ENCODE measurements at regions not wholly inside any gene's neighbourhood (a gene's known extent, or its start where the extent isn't known, plus 50 kb on each side); places are given as distances from the start of the nearest gene placed in this dataset.
"Not testable (repeated sequence)": the region's sequence is repeated elsewhere in the genome, so short reads cannot be mapped to it uniquely, and the experiment has no call there.

GRCh38 chr16:77488652-77489051 is 53.8 kb upstream of the ADAMTS18 start:
- no peak overlapping the region for H3K27ac ChIP-seq
- WGBS, 10 experiments = 0 to 57% (median 21%) methylated on average over 1 to 3 of the region's 3 CpGs; no CpG with 5 or more reads in 1 of the 10 experiments
- ATAC-seq (replicated peaks in 6 of 8) = peak in 3 of 8 experiments; percentile 39 to 95 (median 61)

GRCh38 chr16:77491091-77491490 is 56.3 kb upstream of the ADAMTS18 start:
- Histone ChIP-seq H3K27ac (no peak overlapping the region), H3K4me1 (replicated peaks in 1 of 2) (peaks cover 0 to 9% of the 10 kb centered on the region in 2 donors), H3K4me3 (no peak overlapping the region)
- WGBS, 10 experiments = 51 to 100% (median 86%) methylated on average over 2 to 4 of the region's 5 CpGs; no CpG with 5 or more reads in 3 of the 10 experiments
- in situ Hi-C loops (cut with MboI; ENCODE audit: low pct_unique_long_range_greater_than_20kb in 2 of 9, low sequenced_read_pairs in 9 of 9, unreplicated experiment in 9 of 9) = no loop called here
- no peak for ATAC-seq (replicated peaks in 6 of 8)

More at GRCh38 chr16:77488652-77489051, 53.8 kb upstream of the ADAMTS18 start:
- Histone ChIP-seq H3K4me3 (no peak overlapping the region), H3K4me1 (replicated peaks in 1 of 2) (peaks cover 0 to 9% of the 10 kb centered on the region in 2 donors)
- in situ Hi-C loops (cut with MboI; ENCODE audit: low pct_unique_long_range_greater_than_20kb in 2 of 9, low sequenced_read_pairs in 9 of 9, unreplicated experiment in 9 of 9) = no loop called here

GRCh38 chr16:77496934-77497333 is 62.1 kb upstream of the ADAMTS18 start:
- peaks cover 20 to 25% of the 10 kb centered on the region in 2 donors for H3K4me1 ChIP-seq (replicated peaks in 1 of 2)
- WGBS, 10 experiments = 0 to 100% (median 84%) methylated on average over 1 to 2 of the region's 2 CpGs; no CpG with 5 or more reads in 5 of the 10 experiments
- peak in 1 of 8 experiments; percentile 38 for ATAC-seq (replicated peaks in 6 of 8)
- in situ Hi-C loops (cut with MboI; ENCODE audit: low pct_unique_long_range_greater_than_20kb in 2 of 9, low sequenced_read_pairs in 9 of 9, unreplicated experiment in 9 of 9) = no loop called here
- no peak overlapping the region for H3K27ac ChIP-seq
- H3K4me3 ChIP-seq = no peak overlapping the region

DNA sequence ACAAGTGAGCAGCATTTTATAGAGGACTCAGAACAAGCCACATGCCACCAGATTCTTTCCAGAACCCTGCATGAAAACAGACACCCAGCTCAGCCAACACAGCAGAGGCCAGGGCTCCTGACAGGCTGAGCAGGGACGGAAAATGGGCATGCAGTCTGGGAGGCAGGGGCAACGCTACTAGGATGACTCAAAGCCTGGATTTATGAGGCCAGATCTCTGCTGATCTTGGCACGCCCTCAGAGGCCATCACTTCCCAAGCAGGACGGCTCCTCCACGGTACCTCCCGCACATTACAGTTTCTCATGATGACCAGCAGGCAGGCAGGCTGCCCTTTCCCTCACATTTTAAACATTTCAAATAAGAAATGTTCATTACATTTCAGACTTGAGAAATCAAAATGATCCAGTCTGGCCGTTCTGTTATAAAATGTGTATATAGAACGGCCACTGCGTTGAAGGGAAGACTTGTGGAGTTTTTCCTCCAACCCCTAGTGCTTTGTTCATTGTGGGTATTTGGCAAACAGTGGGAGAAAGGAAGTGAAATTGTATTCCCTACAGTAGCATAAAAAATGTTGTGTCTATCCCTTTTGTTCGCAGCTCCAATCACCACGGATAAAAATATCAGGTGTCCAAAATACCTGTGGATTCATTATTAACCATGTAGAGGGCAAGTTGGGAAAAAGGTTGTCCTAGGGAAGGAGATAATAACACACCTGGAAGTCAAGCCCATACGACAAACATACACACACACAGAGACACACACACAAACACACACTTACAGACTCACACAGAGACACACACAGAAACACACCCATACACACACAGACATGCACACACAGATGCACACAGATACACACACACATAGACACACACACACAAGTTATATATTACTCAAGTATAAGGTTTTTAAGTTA is 64.8 kb upstream of the ADAMTS18 start:
- H3K27ac ChIP-seq = no peak overlapping the region
- ATAC-seq (replicated peaks in 6 of 8) = peak in 7 of 8 experiments; percentile 76 to 98 (median 85)

DNA sequence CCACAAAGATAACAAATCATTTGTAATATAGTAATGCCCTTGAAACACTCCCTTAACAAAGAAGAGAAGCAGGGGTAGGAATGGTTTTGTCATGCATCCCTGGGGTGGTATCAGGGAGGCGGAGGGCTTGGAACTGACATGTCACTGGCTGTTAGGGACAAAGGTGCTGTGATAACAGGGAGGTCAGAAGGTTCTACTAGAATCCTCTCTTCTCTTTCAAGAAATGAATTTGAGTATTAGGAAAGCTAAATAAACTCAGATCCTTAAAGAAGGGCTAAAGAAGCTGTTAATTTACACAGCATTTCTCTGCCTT is 65.4 kb upstream of the ADAMTS18 start:
- in situ Hi-C loops (cut with MboI; ENCODE audit: low pct_unique_long_range_greater_than_20kb in 2 of 9, low sequenced_read_pairs in 9 of 9, unreplicated experiment in 9 of 9) = no loop called here
- WGBS, 10 experiments = 71 to 100% (median 90%) methylated on average over 1 of the region's 1 CpG; no CpG with 5 or more reads in 6 of the 10 experiments
- Histone ChIP-seq H3K4me1 (replicated peaks in 1 of 2) (peaks cover 24 to 42% of the 10 kb centered on the region in 2 donors), H3K4me3 (no peak overlapping the region), H3K27ac (no peak overlapping the region)
- ATAC-seq (replicated peaks in 6 of 8) = no peak

More for the DNA sequence above, 64.8 kb upstream of the ADAMTS18 start:
- Histone ChIP-seq H3K4me1 (replicated peaks in 1 of 2) (peaks cover 24 to 42% of the 10 kb centered on the region in 2 donors), H3K4me3 (no peak overlapping the region)
- in situ Hi-C loops (cut with MboI; ENCODE audit: low pct_unique_long_range_greater_than_20kb in 2 of 9, low sequenced_read_pairs in 9 of 9, unreplicated experiment in 9 of 9) = no loop called here
- WGBS, 10 experiments = 40 to 86% (median 72%) methylated on average over 1 to 7 of the region's 12 CpGs; no CpG with 5 or more reads in 2 of the 10 experiments

GRCh38 chr16:77500934-77501664 is 66.3 kb upstream of the ADAMTS18 start:
- Histone ChIP-seq H3K4me3 (no peak overlapping the region), H3K27ac (no peak overlapping the region), H3K4me1 (replicated peaks in 1 of 2) (peaks cover 24 to 42% of the 10 kb centered on the region in 2 donors)
- 44 to 100% (median 62%) methylated on average over 1 to 5 of the region's 7 CpGs; no CpG with 5 or more reads in 1 of the 10 experiments for WGBS, 10 experiments
- ATAC-seq (replicated peaks in 6 of 8) = peak in 4 of 8 experiments; percentile 15 to 71 (median 44)
- in situ Hi-C loops (cut with MboI; ENCODE audit: low pct_unique_long_range_greater_than_20kb in 2 of 9, low sequenced_read_pairs in 9 of 9, unreplicated experiment in 9 of 9) = no loop called here

GRCh38 chr16:77502448-77502847 is 67.6 kb upstream of the ADAMTS18 start:
- in situ Hi-C loops (cut with MboI; ENCODE audit: low pct_unique_long_range_greater_than_20kb in 2 of 9, low sequenced_read_pairs in 9 of 9, unreplicated experiment in 9 of 9) = no loop called here
- 17 to 100% (median 84%) methylated on average over 2 to 6 of the region's 6 CpGs; no CpG with 5 or more reads in 2 of the 10 experiments for WGBS, 10 experiments
- Histone ChIP-seq H3K4me3 (no peak overlapping the region), H3K27ac (no peak overlapping the region), H3K4me1 (replicated peaks in 1 of 2) (peaks cover 24 to 42% of the 10 kb centered on the region in 2 donors)
- ATAC-seq (replicated peaks in 6 of 8) = peak in 2 of 8 experiments; percentile 39 to 43

- H3K27ac ChIP-seq; ATAC-seq (replicated peaks in 6 of 8); H3K4me3 ChIP-seq; in situ Hi-C loops (cut with MboI; ENCODE audit: low pct_unique_long_range_greater_than_20kb in 2 of 9, low sequenced_read_pairs in 9 of 9, unreplicated experiment in 9 of 9): not testable (repeated sequence)
- H3K4me1 ChIP-seq (replicated peaks in 1 of 2) = peaks cover 18 to 48% of the 10 kb centered on the region in 2 donors
- no CpG with 5 or more reads among the region's 2 CpGs for WGBS, 10 experiments
Measured at GRCh38 chr16:77506492-77506891, 71.7 kb upstream of the ADAMTS18 start.

DNA sequence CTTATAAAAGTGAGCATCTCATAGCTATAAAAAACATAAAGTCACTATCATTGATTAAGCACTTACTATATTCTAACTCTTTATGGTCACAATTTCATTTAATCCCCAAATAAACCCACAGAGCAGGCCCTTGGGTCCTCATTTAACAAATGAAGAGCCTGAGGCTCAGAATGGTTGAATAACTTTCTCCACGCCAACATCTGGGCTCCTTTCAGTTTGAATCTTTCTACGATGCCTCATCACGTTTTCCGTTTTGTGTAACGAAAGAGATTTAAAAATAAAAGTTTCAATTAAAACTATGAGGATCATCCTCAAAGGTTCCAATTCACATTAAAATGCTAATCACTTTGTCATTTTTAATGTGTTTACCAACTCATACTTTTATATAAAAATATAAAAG is 74.2 kb upstream of the ADAMTS18 start:
- no peak for ATAC-seq (replicated peaks in 6 of 8)
- WGBS, 10 experiments = 17 to 86% (median 64%) methylated on average over 2 to 5 of the region's 5 CpGs; no CpG with 5 or more reads in 2 of the 10 experiments
- in situ Hi-C loops (cut with MboI; ENCODE audit: low pct_unique_long_range_greater_than_20kb in 2 of 9, low sequenced_read_pairs in 9 of 9, unreplicated experiment in 9 of 9) = no loop called here
- H3K4me1 ChIP-seq (replicated peaks in 1 of 2) = peaks cover 13 to 28% of the 10 kb centered on the region in 2 donors
- no peak overlapping the region for H3K4me3 ChIP-seq
- H3K27ac ChIP-seq = no peak overlapping the region

DNA sequence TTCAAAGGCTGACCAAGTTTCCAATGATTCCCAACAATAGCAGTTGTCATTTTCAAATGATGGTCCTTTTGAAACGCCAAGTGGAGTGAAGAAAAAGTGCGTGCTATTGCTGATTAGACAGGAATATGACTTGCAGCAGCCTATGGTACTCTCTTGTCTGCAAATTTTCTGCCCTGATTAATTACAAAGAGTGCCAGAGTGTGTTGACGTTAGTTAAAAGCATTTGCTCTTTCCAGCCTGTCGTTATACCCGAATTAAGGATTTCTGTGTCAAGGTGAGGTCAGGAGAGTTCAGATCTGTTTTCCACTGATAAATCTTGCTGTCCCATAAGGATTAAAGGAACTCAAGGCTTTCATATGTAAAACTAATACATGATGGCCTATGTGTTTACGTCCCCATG is 75.0 kb upstream of the ADAMTS18 start:
- H3K4me3 ChIP-seq = no peak overlapping the region
- 0 to 87% (median 4%) methylated on average over 1 to 6 of the region's 6 CpGs; no CpG with 5 or more reads in 1 of the 10 experiments for WGBS, 10 experiments
- no peak overlapping the region for H3K27ac ChIP-seq
- peaks cover 13 to 31% of the 10 kb centered on the region in 2 donors for H3K4me1 ChIP-seq (replicated peaks in 1 of 2)
- in situ Hi-C loops (cut with MboI; ENCODE audit: low pct_unique_long_range_greater_than_20kb in 2 of 9, low sequenced_read_pairs in 9 of 9, unreplicated experiment in 9 of 9) = no loop called here
- peak in 5 of 8 experiments; percentile 80 to 95 (median 94) for ATAC-seq (replicated peaks in 6 of 8)

- in situ Hi-C loops (cut with MboI; ENCODE audit: low pct_unique_long_range_greater_than_20kb in 2 of 9, low sequenced_read_pairs in 9 of 9, unreplicated experiment in 9 of 9) = no loop called here
- no peak overlapping the region for H3K27ac ChIP-seq
- no peak overlapping the region for H3K4me3 ChIP-seq
- WGBS, 10 experiments = 19 to 100% (median 78%) methylated on average over 2 to 5 of the region's 5 CpGs; no CpG with 5 or more reads in 2 of the 10 experiments
- ATAC-seq (replicated peaks in 6 of 8) = no peak
- H3K4me1 ChIP-seq (replicated peaks in 1 of 2) = peaks cover 13 to 35% of the 10 kb centered on the region in 2 donors
Measured at GRCh38 chr16:77511053-77511452, 76.2 kb upstream of the ADAMTS18 start.

GRCh38 chr16:77514500-77515220 is 79.8 kb upstream of the ADAMTS18 start:
- Histone ChIP-seq H3K4me1 (replicated peaks in 1 of 2) (peaks cover 13 to 25% of the 10 kb centered on the region in 2 donors), H3K27ac (no peak overlapping the region), H3K4me3 (no peak overlapping the region)
- no peak for ATAC-seq (replicated peaks in 6 of 8)
- in situ Hi-C loops (cut with MboI; ENCODE audit: low pct_unique_long_range_greater_than_20kb in 2 of 9, low sequenced_read_pairs in 9 of 9, unreplicated experiment in 9 of 9) = no loop called here
- WGBS, 10 experiments = 43 to 100% (median 65%) methylated on average over 1 to 5 of the region's 5 CpGs; no CpG with 5 or more reads in 1 of the 10 experiments

All from motor neuron (in vitro differentiated cells).